ENCODE measurements at regions not wholly inside any gene's neighbourhood (a gene's known extent, or its start where the extent isn't known, plus 50 kb on each side); places are given as distances from the start of the nearest gene placed in this dataset.

DNA sequence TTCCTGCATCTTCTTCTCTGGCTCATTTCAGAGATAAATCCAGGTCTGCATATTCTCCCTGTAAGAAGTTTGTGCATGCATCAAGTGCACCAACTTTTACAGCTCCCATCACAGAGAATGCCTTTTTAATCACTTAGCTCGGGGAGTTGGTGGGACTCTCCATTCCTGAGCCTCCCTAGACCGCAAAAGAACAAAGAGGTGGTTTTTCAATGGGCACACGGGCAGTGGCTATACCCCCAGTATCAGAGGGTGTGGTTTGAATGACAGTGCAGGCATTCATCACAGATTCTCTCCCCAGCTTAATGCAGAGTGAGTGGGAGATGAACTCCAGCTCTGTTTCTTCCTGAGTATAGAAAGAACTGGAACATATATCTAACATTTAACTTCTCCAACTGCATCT is 264.7 kb upstream of the NR4A3 start:
- Histone ChIP-seq H3K79me2 (ENCODE audit: insufficient read depth, low read length) (no peaks in the 10 kb centered on the region), H2AFZ (ENCODE audit: insufficient read depth, low read depth, low read length, poor library complexity, severe bottlenecking) (no peak overlapping the region)
- peaks cover 3 to 18% (median 10%) of the 10 kb centered on the region in 7 donors for H3K9me3 Mint-ChIP-seq

DNA sequence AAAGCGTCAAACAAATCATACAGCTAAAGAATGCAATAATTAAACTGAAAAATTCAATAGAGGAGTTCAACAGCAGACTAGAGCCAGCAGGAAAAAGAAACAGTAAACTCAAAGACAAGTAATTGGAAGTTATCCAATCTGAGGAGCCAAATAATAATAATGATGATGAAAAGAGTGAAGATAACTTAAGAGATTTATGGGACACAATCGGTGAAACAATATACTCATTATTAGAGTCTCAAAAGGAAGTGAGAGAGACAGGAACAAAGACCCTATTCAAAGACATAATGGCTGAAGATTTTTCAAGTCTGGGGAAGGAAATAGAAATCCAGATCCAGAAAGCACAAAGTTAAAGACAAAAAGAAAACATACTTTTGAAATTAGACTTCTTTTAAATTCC is 263.9 kb upstream of the NR4A3 start:
- Histone ChIP-seq H3K4me1 (ENCODE audit: control insufficient read depth in 1 of 2, insufficient read depth in 2 of 2, low read length in 2 of 2) (no peaks in the 10 kb centered on the region), H3K27me3 (ENCODE audit: control insufficient read depth in 2 of 2, insufficient read depth in 2 of 2, low read length in 2 of 2) (no peaks in the 10 kb centered on the region), H3K9me3 (replicated peaks in 1 of 2; ENCODE audit: control insufficient read depth in 1 of 2, insufficient read depth in 1 of 2, low read length in 2 of 2) (no peaks in the 10 kb centered on the region), H4K20me1 (ENCODE audit: insufficient read depth, low read length) (no peaks in the 10 kb centered on the region), H3K36me3 (replicated peaks in 1 of 2; ENCODE audit: control insufficient read depth in 1 of 2, insufficient read depth in 2 of 2, low read length in 2 of 2) (no peaks in the 10 kb centered on the region), H3K9ac (ENCODE audit: insufficient read depth, low read length, poor library complexity, severe bottlenecking) (no peak overlapping the region), H2AFZ (ENCODE audit: insufficient read depth, low read depth, low read length, poor library complexity, severe bottlenecking) (no peak overlapping the region), H3K79me2 (ENCODE audit: insufficient read depth, low read length) (no peaks in the 10 kb centered on the region), H3K4me3 (replicated peaks in 1 of 3; ENCODE audit: low read depth in 2 of 3, low read length in 3 of 3) (no peak overlapping the region), H3K4me2 (replicated peaks; ENCODE audit: extremely low read depth, low read length, poor library complexity, severe bottlenecking) (no peak overlapping the region), H3K27ac (ENCODE audit: low read depth in 1 of 2, low read length in 2 of 2) (no peak overlapping the region)
- Mint-ChIP-seq H3K4me3 (no peak overlapping the region), H3K27me3 (ENCODE audit: low read depth in 3 of 3) (peaks cover 0 to 2% (median 0%) of the 10 kb centered on the region in 3 donors), H3K36me3 (no peaks in the 10 kb centered on the region), H3K27ac (no peak overlapping the region), H3K9me3 (peaks cover 0 to 13% (median 7%) of the 10 kb centered on the region in 7 donors), H3K4me1 (no peaks in the 10 kb centered on the region)
- no peak for DNase-seq
- TF ChIP-seq, protein P1, sequence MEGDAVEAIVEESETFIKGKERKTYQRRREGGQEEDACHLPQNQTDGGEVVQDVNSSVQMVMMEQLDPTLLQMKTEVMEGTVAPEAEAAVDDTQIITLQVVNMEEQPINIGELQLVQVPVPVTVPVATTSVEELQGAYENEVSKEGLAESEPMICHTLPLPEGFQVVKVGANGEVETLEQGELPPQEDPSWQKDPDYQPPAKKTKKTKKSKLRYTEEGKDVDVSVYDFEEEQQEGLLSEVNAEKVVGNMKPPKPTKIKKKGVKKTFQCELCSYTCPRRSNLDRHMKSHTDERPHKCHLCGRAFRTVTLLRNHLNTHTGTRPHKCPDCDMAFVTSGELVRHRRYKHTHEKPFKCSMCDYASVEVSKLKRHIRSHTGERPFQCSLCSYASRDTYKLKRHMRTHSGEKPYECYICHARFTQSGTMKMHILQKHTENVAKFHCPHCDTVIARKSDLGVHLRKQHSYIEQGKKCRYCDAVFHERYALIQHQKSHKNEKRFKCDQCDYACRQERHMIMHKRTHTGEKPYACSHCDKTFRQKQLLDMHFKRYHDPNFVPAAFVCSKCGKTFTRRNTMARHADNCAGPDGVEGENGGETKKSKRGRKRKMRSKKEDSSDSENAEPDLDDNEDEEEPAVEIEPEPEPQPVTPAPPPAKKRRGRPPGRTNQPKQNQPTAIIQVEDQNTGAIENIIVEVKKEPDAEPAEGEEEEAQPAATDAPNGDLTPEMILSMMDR (IDR thresholded peaks at IDR 0.05), result no peak
- WGBS (ENCODE audit: insufficient coverage), result no CpG with 5 or more reads among the region's 2 CpGs
- intact Hi-C loops (cut with micrococcal nuclease), result no loop called here

More for the DNA sequence above, 264.7 kb upstream of the NR4A3 start:
- no peak overlapping the region for H3K4me2 ChIP-seq (replicated peaks; ENCODE audit: extremely low read depth, low read length, poor library complexity, severe bottlenecking)
- Mint-ChIP-seq H3K36me3 (no peaks in the 10 kb centered on the region), H3K4me1 (no peaks in the 10 kb centered on the region), H3K27me3 (ENCODE audit: low read depth in 3 of 3) (peaks cover 0 to 2% (median 0%) of the 10 kb centered on the region in 3 donors), H3K27ac (no peak overlapping the region), H3K4me3 (no peak overlapping the region)
- H3K27ac ChIP-seq (ENCODE audit: low read depth in 1 of 2, low read length in 2 of 2), result no peak overlapping the region
- DNase-seq, result no peak
- H3K4me1 ChIP-seq (ENCODE audit: control insufficient read depth in 1 of 2, insufficient read depth in 2 of 2, low read length in 2 of 2), result no peaks in the 10 kb centered on the region
- H3K27me3 ChIP-seq (ENCODE audit: control insufficient read depth in 2 of 2, insufficient read depth in 2 of 2, low read length in 2 of 2), result no peaks in the 10 kb centered on the region
- H3K9ac ChIP-seq (ENCODE audit: insufficient read depth, low read length, poor library complexity, severe bottlenecking), result no peak overlapping the region
- intact Hi-C loops (cut with micrococcal nuclease), result no loop called here
- no peaks in the 10 kb centered on the region for H4K20me1 ChIP-seq (ENCODE audit: insufficient read depth, low read length)
- no peaks in the 10 kb centered on the region for H3K36me3 ChIP-seq (replicated peaks in 1 of 2; ENCODE audit: control insufficient read depth in 1 of 2, insufficient read depth in 2 of 2, low read length in 2 of 2)
- no peak overlapping the region for H3K4me3 ChIP-seq (replicated peaks in 1 of 3; ENCODE audit: low read depth in 2 of 3, low read length in 3 of 3)
- H3K9me3 ChIP-seq (replicated peaks in 1 of 2; ENCODE audit: control insufficient read depth in 1 of 2, insufficient read depth in 1 of 2, low read length in 2 of 2), result no peaks in the 10 kb centered on the region
- no CpG with 5 or more reads among the region's 3 CpGs for WGBS (ENCODE audit: insufficient coverage)
- TF ChIP-seq, protein P1 (IDR thresholded peaks at IDR 0.05), result no peak

All from CD14-positive monocyte (primary cell).